Cerebellar nuclear complex (tissue), 1 donor: ENCODE measurements at regions not wholly inside any gene's neighbourhood (a gene's known extent, or its start where the extent isn't known, plus 50 kb on each side); places are given as distances from the start of the nearest gene placed in this dataset.

Experiments
- DNase-seq, 2 experiments: peaks; one replicate each; lab custom pipeline; 2025; lab: John Stamatoyannopoulos, UW

GRCh38 chr6:91298543-91299145 is 711.8 kb upstream of the MAP3K7 start:
- no peak for DNase-seq

GRCh38 chr6:91293395-91293794 is 706.5 kb upstream of the MAP3K7 start:
- no peak for DNase-seq

GRCh38 chr6:91291071-91291470 is 704.2 kb upstream of the MAP3K7 start:
- DNase-seq: no peak

- DNase-seq: no peak
These were observed 701.9 kb upstream of the MAP3K7 start for GRCh38 chr6:91288741-91289140.

- DNase-seq: no peak
These were observed 695.0 kb upstream of the MAP3K7 start for GRCh38 chr6:91281901-91282300.

- DNase-seq: no peak
These were observed 693.6 kb upstream of the MAP3K7 start for GRCh38 chr6:91280494-91280830.

- DNase-seq: no peak
These were observed 693.0 kb upstream of the MAP3K7 start for GRCh38 chr6:91279740-91280493.

GRCh38 chr6:91278416-91278815 is 691.5 kb upstream of the MAP3K7 start:
- DNase-seq: no peak

- no peak for DNase-seq
These were observed 689.4 kb upstream of the MAP3K7 start for GRCh38 chr6:91276315-91276714.

GRCh38 chr6:91273729-91274128 is 686.9 kb upstream of the MAP3K7 start:
- DNase-seq: no peak

- no peak for DNase-seq
These were observed 684.9 kb upstream of the MAP3K7 start for GRCh38 chr6:91271807-91272206.

GRCh38 chr6:91268941-91269340 is 682.1 kb upstream of the MAP3K7 start:
- no peak for DNase-seq

- no peak for DNase-seq
These were observed 680.4 kb upstream of the MAP3K7 start for GRCh38 chr6:91267246-91267645.

GRCh38 chr6:91266156-91266555 is 679.3 kb upstream of the MAP3K7 start:
- no peak for DNase-seq

GRCh38 chr6:91243436-91243835 is 656.6 kb upstream of the MAP3K7 start:
- no peak for DNase-seq

GRCh38 chr6:91242614-91242949 is 655.7 kb upstream of the MAP3K7 start:
- DNase-seq: no peak

GRCh38 chr6:91241946-91242613 is 655.2 kb upstream of the MAP3K7 start:
- no peak for DNase-seq

- no peak for DNase-seq
These were observed 654.2 kb upstream of the MAP3K7 start for GRCh38 chr6:91240878-91241603.

GRCh38 chr6:91221072-91221720 is 634.3 kb upstream of the MAP3K7 start:
- no peak for DNase-seq

- DNase-seq: no peak
These were observed 626.5 kb upstream of the MAP3K7 start for GRCh38 chr6:91213229-91213901.

- no peak for DNase-seq
These were observed 611.9 kb upstream of the MAP3K7 start for GRCh38 chr6:91198588-91199255.
